GM13977 (cell line): ENCODE measurements at regions not wholly inside any gene's neighbourhood (a gene's known extent, or its start where the extent isn't known, plus 50 kb on each side); places are given as distances from the start of the nearest gene placed in this dataset.

ENCODE experiments used
- DNase-seq: peaks from one replicate; pipeline ENCODE4 v3.0.0; 2012; ENCODE audit warnings: low spot score
- in situ Hi-C: fragments of 300-500 bp; cut with MboI; formaldehyde crosslinking; loops from one replicate; pipeline ENCODE4 v1.12.0; 2022; ENCODE audit warnings: low sequenced_read_pairs, low pct_unique_long_range_greater_than_20kb, mixed read lengths, inconsistent platforms; ENCODE audit not compliant: unreplicated experiment
- TF ChIP-seq, protein P1 (sequence below): IDR thresholded peaks from 2 replicates; pipeline ENCODE4 v1.5.1; 2012; ENCODE audit warnings: mild to moderate bottlenecking, control low read depth; ENCODE audit not compliant: insufficient read depth; ENCODE audit errors: extremely low read depth, missing control alignments

DNA sequence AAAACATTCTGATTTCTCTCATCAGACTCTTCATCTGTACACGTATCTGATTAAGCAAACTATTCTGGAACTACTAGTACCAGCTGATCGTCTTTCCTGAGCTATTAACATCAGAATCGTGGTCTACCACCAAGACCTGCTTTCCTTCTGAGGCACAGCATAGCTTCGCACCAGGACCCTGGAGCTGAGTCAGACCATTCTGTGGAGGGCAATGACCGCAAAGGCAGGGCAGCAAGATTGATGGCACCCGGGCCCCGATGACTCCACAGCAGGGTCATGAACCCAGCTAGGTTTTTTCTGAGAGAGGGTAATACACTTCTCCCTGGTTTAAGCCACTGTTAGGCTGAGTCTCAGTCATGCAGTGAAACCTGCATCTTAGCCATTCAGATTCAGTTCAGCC, 158.7 kb upstream of the GPR12 start:
- in situ Hi-C loops: no loop called here
- TF ChIP-seq, protein P1, sequence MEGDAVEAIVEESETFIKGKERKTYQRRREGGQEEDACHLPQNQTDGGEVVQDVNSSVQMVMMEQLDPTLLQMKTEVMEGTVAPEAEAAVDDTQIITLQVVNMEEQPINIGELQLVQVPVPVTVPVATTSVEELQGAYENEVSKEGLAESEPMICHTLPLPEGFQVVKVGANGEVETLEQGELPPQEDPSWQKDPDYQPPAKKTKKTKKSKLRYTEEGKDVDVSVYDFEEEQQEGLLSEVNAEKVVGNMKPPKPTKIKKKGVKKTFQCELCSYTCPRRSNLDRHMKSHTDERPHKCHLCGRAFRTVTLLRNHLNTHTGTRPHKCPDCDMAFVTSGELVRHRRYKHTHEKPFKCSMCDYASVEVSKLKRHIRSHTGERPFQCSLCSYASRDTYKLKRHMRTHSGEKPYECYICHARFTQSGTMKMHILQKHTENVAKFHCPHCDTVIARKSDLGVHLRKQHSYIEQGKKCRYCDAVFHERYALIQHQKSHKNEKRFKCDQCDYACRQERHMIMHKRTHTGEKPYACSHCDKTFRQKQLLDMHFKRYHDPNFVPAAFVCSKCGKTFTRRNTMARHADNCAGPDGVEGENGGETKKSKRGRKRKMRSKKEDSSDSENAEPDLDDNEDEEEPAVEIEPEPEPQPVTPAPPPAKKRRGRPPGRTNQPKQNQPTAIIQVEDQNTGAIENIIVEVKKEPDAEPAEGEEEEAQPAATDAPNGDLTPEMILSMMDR: no peak
- DNase-seq: no peak

DNA sequence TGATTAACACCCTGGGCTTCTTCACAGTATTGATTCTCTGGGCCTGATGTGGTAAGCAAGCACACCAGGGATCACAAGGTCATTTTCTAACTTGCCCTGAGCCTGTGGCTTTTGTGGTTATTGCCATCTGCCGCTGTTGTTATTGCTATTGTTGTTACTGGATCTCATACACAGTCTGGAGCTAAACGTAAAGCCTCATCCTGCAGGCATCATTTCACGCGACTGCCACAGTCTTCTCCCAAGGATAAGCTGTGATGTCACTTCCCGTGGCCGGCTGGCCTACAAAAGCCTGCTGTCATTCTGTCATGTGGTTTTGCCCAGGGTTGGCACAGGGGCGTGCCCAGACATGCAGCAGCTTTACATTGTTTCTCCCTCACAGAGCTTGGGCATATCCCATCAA, 154.0 kb upstream of the GPR12 start:
- DNase-seq: no peak

DNA sequence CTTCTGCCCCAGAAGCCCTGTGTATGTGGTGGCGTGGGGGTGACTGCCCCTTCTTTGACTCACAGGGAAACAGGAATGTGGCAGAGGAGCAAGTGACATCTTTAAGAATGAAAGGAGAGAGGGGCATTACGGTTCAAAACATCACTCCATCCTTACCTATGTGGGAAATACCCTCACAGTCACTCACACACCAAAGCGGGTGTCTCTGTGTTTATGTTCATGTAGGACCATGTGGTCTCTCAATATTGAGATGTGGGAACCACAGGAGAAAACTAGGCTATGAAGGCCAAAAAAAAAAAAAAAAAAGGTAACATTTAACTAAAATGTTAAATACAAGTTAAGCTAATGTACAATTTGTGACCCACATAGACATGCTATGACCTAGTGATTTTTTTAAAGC, 153.6 kb upstream of the GPR12 start:
- TF ChIP-seq, protein P1: no peak
- DNase-seq: no peak
- in situ Hi-C loops: no loop called here

More for the DNA sequence above, 154.0 kb upstream of the GPR12 start:
- TF ChIP-seq, protein P1: no peak
- in situ Hi-C loops: no loop called here

DNA sequence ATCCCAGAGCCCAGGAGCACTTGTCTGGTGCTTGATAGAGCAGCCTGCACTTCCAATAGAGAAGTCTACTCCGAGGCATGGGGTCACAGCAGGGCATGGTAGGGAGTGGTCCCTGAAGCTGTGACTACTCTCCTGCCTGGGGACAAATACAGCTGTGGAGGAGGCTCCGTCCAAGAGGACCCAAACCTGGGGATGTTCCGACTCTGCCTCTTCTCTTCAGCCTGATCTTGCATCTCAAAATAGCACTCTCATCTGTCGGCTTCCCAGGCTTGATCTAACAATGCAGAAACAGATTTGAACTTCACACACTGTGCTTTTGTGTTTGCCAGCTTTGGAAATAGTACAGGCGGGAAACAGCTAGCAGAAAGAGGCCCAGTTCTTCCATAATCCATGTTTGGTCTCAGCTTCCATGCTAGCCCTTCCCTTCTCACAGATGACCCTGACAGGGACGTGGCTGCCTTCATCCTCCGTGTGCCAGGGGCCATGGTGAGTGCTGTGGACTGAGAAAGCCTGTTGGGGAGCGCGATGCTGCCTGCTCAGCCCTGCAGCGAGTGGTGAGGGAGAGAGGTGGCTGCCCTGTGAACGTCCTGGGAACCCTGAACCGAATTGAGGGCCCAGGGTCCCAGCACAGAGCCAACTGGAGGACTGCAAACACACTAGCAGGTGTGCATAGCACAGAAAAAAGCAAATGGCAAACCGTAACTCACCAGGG, 150.3 kb upstream of the GPR12 start:
- in situ Hi-C loops: no loop called here
- DNase-seq: no peak
- TF ChIP-seq, protein P1: no peak

DNA sequence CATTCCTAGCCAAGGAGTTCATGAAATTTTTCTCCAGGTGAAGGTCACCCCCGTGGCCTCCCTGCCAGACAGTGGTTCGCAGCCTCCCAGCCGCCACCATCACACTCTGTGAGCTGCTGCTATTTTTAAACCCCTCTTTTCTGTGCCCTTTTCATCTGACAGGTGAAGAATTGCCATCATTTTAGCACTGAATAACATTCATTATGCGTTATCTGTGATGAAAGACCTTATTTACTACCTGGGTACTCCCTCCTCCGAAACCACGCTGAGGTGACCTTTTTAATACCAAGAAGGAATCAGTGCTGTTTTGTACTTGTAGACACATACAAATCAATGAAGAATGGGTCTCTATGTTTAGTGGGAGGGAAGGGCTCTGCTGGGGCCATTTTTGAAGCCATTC, 148.9 kb upstream of the GPR12 start:
- in situ Hi-C loops: no loop called here
- TF ChIP-seq, protein P1: no peak
- no peak for DNase-seq

DNA sequence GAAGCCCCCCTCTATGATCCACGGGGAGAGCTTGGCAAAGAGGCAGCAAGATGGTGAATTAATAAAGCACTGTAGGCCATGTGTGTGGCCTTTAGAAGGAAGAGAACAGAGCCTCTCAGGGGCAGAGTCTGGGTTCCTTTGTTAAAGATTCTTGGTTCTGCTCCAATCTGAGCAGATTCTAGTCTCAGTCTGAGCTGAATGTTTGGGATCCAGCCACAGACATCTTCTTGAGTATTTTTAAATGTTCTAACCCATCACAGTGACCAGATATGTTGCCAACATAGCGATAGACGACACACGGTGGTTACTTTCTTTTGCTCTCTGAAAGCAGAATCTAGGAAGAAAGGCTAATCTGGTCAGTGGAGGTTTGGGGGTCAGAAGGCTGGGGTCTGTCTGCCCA, 147.5 kb upstream of the GPR12 start:
- DNase-seq: no peak
- in situ Hi-C loops: no loop called here
- TF ChIP-seq, protein P1: no peak
